GM06990 (cell line): ENCODE measurements at regions not wholly inside any gene's neighbourhood (a gene's known extent, or its start where the extent isn't known, plus 50 kb on each side); places are given as distances from the start of the nearest gene placed in this dataset.

Experiments
- DNase-seq: peaks from one replicate; pipeline ENCODE4 v3.0.0-alpha.2; 2011; ENCODE audit not compliant: insufficient read length; ENCODE audit errors: extremely low read depth
- H3K27me3 ChIP-seq: replicated peaks from 2 replicates; pipeline ENCODE4 v1.6.0; 2011; ENCODE audit warnings: low read length; ENCODE audit not compliant: control insufficient read depth, insufficient read depth
- H3K36me3 ChIP-seq: 2 replicates; pipeline ENCODE4 v1.5.1; 2011; ENCODE audit warnings: low read length; ENCODE audit not compliant: control insufficient read depth, insufficient read depth
- H3K4me3 ChIP-seq: replicated peaks from 2 replicates; pipeline ENCODE4 v1.5.1; 2011; ENCODE audit warnings: low read depth, mild to moderate bottlenecking, control low read depth, low read length
- TF ChIP-seq, protein P1 (sequence below): IDR thresholded peaks from 2 replicates; pipeline ENCODE4 v1.5.1; 2011; ENCODE audit warnings: low read length, control low read depth, mild to moderate bottlenecking, inconsistent platforms; ENCODE audit not compliant: insufficient read depth, poor library complexity, severe bottlenecking

DNA sequence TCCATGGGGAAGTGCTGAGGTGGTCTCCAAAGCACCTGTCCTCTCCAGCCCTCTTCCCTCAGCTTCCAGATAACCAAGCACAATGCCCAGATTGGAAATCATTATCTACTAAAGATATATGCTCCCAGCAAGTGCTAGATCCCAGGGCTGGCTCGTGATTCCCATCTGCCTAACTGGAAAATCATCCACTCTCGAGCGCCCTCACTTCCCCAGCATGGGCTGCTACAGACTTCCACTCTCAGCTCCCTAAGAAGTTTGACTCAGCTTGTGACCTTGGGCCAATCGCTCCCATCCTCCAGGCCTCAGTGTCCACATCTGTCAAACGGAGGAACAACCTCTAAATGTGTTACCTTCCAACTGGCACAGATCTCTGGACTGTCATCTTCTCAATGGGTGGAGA, 112.4 kb upstream of the ZMIZ1 start:
- H3K36me3 ChIP-seq: no peaks in the 10 kb centered on the region
- TF ChIP-seq, protein P1, sequence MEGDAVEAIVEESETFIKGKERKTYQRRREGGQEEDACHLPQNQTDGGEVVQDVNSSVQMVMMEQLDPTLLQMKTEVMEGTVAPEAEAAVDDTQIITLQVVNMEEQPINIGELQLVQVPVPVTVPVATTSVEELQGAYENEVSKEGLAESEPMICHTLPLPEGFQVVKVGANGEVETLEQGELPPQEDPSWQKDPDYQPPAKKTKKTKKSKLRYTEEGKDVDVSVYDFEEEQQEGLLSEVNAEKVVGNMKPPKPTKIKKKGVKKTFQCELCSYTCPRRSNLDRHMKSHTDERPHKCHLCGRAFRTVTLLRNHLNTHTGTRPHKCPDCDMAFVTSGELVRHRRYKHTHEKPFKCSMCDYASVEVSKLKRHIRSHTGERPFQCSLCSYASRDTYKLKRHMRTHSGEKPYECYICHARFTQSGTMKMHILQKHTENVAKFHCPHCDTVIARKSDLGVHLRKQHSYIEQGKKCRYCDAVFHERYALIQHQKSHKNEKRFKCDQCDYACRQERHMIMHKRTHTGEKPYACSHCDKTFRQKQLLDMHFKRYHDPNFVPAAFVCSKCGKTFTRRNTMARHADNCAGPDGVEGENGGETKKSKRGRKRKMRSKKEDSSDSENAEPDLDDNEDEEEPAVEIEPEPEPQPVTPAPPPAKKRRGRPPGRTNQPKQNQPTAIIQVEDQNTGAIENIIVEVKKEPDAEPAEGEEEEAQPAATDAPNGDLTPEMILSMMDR: no peak
- no peaks in the 10 kb centered on the region; the same call in 1 of the 2 replicates for H3K27me3 ChIP-seq
- no peak overlapping the region for H3K4me3 ChIP-seq
- no peak for DNase-seq

DNA sequence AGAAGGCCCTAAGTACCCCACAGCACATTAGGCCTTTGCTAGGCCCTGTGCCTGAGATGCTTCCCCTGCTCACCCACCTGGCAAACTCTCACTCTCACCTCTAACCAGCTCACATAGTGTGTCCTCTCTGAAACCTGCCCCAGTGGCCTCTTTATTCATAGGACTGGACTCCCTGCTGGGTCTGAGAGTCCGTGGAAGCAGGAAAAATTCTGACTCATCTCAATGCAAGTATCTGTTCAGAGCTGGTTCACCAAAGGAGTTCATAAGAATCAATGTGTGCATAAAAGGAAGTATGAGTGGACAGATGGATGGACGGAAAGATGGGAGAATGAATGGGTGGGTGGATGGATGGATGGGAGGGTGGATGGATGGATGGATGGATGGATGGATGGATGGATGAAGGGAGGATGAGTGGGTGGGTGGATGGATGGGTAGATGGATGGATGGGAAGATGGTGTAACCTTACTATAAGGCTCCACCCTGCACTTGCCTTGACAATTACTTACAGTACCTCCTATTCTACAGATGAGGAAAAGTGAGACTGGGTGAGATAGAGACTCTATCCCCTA, 111.2 kb upstream of the ZMIZ1 start:
- Histone ChIP-seq H3K4me3 (no peak overlapping the region), H3K36me3 (no peaks in the 10 kb centered on the region), H3K27me3 (no peaks in the 10 kb centered on the region; the same call in 1 of the 2 replicates)
- DNase-seq: no peak
- TF ChIP-seq, protein P1: no peak

DNA sequence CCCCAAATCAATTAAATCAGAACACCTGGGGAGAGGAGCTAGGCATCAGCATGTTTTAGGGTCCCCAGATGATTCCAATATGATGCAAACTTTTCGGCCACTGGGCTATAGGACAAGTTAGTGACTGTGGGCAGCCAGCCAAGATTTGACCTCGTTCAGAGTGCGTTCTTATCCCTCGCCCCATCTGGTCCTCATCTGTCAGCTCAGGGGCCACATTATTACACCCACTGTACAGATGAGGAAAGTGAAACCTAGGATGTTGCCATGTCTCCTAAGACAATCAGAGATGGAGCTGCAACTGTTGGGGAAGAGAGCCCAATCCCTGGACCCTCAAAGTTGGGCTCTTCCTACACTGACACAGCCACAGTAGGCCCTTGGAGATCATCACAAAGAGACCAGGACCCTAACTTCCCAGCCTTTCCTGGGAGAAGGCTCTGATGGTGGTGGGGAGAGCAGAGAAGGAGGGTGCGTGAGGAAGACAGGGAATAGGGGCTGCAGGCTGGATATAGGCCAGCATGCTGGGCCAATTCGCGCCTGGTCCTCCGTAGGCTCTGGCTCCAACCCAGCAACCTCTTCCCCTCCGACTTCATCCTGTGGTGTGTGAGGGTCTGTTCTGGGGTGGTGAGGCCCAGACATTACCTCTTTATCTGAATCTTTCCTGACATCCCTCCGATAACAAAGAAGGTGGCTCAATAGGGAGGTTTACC, 109.4 kb upstream of the ZMIZ1 start:
- TF ChIP-seq, protein P1: no peak
- DNase-seq: no peak
- Histone ChIP-seq H3K27me3 (no peaks in the 10 kb centered on the region; the same call in none of the 2 replicates), H3K36me3 (no peaks in the 10 kb centered on the region), H3K4me3 (no peak overlapping the region)

DNA sequence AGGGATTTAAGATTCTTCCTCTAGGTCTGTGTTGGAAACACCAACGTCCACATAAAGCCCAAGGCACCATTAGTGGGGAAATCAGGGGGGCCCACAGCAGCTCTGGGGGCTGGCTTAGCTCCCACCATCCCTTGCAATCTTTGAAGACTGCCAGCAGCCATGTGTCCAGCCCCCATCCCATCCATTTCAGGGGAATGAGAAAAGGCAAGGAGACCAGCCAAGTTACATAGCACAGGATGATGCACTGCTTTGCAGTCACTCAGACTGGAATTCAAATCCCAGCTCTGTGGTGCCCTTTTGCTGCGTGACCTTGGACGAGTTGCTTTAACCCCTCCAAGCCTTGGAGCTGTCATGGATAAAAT, 108.9 kb upstream of the ZMIZ1 start:
- H3K27me3 ChIP-seq: no peaks in the 10 kb centered on the region; the same call in none of the 2 replicates
- TF ChIP-seq, protein P1: no peak
- no peak for DNase-seq
- no peak overlapping the region for H3K4me3 ChIP-seq
- no peaks in the 10 kb centered on the region for H3K36me3 ChIP-seq

DNA sequence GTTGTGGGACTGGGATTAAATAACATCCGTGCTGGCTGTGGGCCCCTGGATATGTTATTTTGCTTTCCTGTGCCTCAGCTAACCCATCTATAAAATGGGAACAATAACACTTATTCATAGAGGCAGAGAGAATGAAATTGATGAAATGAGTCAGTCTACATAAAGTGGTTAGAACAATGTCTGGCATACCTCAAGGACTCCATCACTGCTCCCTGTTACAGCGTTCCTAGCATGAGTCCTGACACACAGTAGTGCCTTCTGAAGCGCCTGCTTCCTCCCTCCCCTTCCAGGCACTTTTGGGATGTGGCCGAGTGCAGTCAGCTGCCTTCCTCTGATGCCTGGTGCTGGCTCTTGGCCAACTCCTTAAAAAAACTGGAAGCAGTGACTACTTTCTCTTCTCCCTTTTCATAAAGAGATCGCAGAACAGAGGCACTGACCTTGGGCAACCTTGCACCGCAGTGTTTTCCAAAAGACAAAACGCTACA, 108.4 kb upstream of the ZMIZ1 start:
- TF ChIP-seq, protein P1: no peak
- DNase-seq: no peak
- H3K27me3 ChIP-seq: no peaks in the 10 kb centered on the region; the same call in none of the 2 replicates

DNA sequence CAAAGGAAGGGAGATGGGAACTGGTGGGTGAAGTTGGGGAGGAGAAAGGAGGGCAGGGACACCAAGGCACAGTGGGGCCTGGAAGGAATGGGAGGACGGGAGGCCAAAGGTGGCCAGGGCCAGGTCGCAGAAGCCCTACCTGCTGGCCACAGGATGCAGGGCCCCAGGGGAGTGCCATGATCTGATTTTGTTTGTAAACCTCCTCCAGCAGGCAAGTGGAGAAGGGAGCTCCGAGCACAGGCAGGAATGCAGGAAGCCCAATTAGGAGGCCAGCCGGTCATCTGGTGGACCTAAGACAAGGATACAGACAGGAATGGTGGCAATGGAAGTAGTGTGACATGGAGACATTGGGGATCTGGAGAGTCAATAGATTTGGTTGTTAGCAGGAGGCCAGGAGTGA, 107.0 kb upstream of the ZMIZ1 start:
- H3K27me3 ChIP-seq: no peaks in the 10 kb centered on the region; the same call in none of the 2 replicates
- TF ChIP-seq, protein P1: no peak
- H3K4me3 ChIP-seq: no peak overlapping the region
- H3K36me3 ChIP-seq: no peaks in the 10 kb centered on the region
- DNase-seq: no peak

More for the DNA sequence above, 108.4 kb upstream of the ZMIZ1 start:
- Histone ChIP-seq H3K4me3 (no peak overlapping the region), H3K36me3 (no peaks in the 10 kb centered on the region)
